ENCODE measurements at regions not wholly inside any gene's neighbourhood (a gene's known extent, or its start where the extent isn't known, plus 50 kb on each side); places are given as distances from the start of the nearest gene placed in this dataset.
"Not testable (repeated sequence)": the region's sequence is repeated elsewhere in the genome, so short reads cannot be mapped to it uniquely, and the experiment has no call there.

DNA sequence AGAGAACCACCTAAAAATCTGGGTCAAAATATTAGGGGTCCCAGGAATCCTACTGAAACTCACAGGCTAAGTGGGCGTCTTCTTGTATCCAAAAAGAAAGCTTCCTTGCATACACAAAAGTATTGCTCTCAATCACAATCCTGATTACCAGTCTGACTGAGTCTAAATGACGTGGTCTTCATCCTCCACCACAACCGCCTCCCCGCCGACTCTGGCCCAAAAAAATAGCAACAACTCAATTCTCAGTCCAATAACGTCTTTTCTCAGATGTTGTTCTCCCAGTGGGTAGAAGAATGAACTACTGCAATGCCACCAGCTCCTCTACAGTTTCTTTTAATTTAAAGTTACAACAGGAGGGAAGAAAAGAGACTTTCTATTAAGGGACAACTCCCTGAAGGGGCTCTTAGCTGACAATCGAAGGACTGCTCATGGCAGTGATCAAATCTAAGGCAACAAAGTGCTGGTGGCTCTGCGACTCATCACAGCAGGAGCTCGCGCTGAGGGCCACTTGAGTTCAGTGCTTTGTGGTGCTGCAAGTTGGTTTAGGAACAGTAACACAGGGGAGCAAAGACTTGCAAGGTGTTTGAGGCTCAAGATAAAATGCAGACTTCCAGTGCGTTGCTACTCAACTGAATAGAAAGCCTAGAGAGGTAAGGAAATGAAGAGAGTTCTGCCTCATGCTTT lies 394.1 kb downstream of the BCAT1 start:
- DNase-seq: no peak

DNA sequence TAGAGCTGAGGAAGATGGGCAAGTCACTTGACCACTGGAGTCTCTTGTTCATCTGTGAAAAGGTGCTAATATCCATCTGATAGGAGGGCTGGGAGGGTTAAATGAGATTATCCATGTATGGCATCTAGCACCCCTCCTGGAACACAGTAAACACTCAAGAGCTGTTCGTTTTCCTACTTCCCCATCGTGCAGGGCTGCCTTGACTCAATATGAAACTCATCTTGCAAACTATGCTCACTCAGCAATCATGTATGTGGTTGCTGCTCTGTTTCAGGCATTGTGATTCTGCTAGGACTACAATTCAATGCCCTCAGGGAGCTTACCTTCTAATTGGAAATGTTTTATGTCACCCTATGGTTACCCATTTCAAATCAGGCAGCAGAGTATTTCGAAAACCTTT lies 395.6 kb downstream of the BCAT1 start:
- no peak for DNase-seq

DNA sequence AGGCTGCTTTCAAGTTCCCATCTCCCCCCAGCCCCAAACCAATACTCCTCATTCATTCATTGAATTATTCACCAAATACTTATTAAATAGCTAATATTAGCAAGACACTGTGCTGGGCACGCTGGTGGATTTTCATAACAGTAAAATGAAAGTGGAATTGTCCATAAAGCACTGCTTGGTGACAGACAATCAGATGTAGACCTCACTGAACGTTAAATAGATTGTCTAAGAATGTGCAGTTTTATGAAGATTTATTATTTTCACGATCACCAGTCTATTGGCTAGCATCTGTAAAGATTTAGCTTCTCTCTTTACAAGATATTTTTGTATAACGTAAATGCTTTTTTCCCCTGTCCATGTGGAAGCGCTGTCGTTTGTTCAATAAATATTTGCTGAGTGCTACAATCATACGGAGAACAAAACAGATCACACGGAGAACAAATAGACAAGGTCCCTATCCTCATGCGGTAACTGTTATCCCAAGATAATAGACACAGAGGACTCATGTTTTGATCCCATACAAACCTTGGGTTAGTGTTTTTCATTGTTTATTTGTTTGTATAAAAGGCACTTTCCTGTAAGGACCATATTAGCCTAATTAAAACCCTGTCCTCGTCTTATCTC lies 397.6 kb downstream of the BCAT1 start:
- no peak for DNase-seq

DNA sequence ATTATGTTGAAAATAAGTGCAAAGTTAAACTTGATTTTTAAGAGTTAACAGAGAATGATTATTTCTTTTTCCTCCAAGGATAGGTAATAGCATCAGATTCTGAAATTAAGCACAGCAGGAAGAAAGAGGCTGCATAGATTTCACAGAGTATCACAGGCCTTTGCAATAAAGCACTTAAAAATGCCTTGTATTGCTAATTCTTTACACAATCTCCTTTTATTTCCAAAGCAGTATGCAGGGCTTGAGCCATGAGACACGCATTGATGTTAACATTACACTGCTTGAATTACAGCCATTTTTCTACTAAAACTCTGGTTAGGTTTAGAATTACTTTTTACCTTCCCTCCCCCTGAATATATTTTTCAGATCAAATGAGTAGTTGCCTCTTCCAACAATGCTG lies 398.3 kb downstream of the BCAT1 start:
- no peak for DNase-seq

DNA sequence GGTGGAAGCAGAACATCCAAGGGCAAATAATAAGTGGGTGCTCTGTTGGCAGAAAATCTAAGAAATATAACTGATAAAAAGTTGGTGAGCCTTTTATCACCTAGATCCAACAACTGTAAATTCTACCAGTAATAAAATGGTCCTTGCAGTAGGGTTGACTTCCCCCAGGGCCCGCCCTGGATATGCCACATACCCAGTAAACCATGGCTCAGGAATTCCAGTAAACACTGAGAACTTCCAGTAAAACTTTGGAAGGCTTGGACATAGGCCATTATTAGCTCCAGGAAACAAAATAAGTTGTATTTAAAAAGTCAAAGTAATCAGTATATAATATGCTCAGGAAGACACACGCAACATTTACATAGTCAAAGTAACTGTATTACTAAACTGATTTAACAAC lies 402.2 kb downstream of the BCAT1 start:
- no peak for DNase-seq

DNA sequence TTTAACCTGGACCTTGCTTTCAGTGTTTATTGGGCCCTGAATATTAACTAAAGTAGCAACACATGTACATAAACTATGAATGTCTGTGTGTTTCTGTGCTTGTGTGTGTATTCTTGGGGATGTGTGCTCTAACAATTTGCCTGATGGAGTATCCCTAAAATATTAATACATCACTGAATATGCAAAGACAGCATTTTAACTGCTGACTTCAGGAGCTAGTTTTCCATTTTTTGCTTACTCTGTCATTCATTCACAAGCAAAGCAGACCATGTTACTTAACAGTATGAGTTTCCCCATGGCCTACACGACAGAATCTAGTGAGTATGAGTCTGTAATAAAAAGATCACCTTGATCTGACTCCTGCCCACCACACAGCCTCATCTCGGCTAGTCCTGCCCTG lies 402.8 kb downstream of the BCAT1 start:
- DNase-seq: no peak

DNA sequence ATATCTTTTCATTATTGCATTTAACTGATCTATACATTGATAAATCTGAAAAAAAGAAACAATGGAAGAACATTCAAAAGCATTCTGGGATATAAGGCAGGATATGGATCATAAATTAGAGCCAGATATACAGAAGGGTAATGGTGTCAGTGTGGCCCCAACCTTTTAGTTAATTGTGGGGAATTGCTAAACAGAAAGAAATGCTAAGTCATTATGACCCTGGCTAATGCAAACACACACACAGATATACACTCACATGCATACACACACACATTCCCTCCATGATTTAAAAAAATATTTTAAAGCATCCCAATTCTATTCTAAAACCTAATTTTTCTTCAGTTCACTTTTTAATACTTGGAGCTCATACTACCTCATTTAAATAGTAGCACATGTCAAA lies 404.5 kb downstream of the BCAT1 start:
- DNase-seq: no peak

DNA sequence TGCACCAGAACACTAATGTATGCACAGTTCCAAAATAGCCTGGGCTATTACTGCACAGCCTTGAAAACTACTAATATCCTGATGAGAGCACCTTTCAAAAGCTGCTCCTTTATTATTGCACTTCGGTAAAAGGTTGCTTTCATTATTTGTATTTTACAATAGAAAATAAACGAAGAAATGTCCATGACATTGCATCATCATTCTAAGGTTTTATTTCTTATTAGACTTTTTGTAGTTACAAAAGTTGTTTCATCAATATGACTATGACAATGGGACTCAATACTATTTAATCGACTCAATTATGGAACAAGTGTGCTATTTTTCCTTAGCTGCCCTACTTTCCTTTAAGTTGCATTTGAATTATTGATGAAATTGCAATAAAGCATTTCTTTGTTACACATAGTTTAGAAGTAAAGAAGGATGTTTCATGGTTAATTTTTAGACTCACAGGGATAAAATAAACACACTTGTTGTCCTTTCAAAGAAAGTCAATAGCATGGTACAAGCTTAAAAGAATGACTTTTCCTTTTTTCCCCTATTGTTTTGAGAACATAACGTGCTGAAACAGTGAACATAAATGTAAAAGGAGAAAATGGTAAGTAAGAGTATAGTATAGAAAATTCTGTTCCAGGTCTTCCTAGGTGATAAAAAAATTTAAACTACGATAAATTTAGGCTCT lies 407.6 kb downstream of the BCAT1 start:
- DNase-seq: no peak

DNA sequence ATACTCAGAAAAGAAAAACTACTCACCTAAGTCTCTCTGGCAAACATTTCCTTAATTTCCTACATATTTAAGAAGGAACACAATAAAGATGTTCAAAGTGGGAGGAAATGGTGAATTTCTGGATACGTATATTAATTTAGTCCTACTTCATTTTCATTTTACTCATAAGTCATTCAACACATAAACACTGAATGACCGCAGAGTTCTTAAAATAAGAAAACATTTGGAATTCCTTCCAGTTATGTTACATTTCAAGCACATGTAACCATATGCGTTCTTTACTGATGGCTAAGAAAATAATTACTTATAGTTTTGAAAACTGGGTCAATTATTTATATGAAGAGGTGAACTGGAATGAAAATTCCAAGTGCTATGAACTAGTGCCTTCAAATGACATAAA lies 409.3 kb downstream of the BCAT1 start:
- no peak for DNase-seq

DNA sequence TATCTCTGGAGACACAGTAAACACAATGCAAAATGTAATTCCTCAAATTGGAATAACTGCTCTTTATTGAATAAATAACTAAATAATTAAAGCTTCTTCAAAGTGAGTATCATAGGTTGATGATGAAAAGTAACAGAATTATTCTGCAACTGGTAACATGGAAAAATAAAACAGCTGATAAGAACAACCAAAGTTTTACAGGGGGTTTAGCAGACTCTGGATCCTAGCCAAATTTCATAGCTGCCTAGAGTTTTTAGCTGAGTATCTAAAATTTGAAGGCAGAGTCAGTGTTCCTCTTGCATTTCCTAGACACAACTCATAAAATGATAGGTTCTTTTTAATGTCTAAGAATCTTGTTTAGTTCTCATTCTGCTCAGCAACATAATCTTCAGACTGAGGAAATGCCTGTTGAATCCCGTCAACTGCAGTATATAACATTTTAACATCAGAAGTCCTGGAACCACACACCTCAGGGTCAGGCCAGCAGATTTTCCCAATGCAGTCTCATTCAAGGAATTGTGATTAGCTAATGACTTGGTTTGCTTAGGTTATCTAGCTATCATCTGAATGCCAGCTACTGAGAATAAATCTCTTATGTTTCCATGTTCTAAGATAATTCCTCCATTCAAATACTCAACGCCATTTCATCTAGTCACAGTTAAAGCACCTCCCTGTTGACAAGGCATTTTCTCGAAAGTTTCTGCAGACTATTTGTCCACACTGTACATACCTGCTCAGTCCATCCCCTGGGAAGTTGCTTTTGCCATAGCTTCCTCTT lies 411.6 kb downstream of the BCAT1 start:
- no peak for DNase-seq

DNA sequence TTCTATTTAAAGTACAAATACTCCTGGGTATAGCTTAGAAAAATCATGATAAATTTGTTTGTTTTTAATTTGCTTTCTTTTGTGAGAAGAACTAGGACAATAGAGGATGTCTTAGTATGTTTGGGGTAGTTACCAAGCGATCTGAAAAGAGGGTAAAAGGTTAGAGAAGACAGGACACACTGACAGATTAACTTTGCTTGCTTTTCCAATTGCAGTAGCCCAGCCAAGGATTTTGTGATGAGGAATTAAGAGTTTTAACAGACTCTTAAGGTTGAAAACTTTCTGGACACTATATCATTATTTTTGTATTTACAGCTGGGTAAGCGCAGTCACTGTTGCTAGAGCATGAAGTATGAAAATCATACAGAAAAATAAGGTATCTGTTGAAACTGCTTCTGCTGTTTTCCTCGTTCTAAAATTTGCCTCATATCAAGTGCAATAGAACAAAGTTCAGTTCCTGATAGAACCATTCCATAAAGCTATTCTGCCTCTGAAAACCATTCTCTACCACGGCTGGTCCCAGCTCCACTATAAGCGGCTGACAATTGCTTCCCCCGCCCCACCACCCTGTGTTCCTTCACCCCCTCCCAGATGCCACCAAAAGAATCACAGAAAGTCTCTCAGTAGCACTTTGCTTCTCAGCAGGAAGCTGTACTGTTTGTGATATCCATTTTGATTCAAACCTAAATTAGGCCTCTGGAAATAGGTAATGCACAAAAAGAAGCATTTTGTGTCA lies 413.4 kb downstream of the BCAT1 start:
- no peak for DNase-seq

DNA sequence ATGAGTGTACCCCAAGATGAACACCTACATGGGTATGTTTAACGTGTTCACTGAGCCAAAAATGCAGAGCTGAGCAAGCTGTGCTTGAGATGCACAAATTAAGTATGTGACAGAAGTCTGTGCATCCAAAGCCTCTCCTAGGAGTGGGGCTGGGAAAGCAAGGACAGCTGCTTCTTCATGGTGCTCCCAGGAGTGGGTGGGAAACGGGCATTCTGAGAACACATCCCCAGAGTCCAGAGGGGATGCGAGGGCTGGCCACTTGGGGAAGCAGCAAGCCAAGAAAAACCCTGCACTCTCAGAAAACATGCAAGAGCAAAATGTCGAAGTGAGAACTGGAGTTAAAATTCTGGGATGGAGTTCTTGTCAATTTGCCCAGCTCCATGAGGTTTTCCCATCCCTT lies 414.3 kb downstream of the BCAT1 start:
- DNase-seq: no peak

DNA sequence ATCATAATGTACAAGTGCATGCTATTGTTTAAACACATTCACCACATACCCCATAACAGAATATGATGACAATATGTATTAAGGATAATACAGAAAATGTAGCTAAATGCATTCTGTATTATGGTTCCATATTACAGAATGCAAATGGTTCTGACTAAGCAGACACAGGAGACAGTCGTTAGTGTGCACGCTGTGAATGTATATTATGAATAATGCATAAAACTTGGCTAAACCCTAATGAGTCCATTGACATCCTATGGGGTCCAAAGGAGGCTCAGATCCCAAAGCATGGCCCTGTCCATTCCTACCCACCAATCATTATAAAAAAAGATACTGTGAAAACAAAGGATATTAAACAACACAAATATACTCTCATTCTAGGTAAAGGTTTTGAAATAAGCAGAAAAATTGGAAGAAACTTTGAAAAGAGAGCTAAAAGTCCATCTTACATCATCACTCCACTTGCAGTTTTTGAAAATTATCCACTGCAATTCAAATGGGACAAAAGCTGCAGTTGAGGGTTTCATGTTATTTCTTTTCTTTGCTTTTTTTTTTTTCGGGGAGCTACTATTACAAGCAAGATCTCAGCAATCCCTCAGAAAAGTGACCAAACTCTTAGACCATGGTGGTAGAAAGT lies 415.1 kb downstream of the BCAT1 start:
- no peak for DNase-seq

DNA sequence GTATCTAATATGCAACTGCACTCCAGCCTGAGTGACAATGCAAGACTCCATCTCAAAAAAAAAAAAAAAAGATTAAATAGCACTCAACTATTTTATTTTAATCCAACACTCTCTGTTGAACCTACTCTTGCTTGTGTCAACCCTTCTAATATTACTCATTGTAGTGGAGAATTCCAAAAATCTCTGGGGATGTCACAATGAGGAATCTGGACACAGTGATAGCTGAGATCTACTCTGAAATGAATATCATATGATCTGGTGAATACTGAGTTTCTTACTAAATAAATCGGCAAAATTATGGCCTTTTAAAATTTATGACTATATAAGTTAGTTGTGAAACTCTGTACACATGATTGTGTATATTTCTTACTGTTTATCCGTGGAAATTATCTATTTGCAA lies 418.2 kb downstream of the BCAT1 start:
- DNase-seq: no peak

DNA sequence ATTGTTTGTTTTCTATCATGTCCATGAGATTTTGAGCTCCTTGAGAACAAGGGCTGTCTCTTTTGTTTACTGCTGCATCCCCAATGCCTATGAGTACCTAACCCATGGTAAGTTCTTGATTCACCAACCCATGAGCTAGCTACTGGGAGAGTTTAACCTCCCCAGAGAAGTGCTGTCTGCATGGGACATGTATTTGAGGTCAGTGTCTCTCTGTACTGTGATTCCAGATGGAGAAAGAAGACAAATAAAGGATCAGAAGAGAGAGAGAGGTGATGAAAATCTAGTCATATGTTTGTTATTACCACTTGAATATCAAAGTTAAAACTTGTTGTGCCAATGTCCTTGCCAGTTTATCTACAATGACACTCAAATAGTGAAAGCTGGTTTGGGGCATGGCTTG lies 421.8 kb downstream of the BCAT1 start:
- no peak for DNase-seq

DNA sequence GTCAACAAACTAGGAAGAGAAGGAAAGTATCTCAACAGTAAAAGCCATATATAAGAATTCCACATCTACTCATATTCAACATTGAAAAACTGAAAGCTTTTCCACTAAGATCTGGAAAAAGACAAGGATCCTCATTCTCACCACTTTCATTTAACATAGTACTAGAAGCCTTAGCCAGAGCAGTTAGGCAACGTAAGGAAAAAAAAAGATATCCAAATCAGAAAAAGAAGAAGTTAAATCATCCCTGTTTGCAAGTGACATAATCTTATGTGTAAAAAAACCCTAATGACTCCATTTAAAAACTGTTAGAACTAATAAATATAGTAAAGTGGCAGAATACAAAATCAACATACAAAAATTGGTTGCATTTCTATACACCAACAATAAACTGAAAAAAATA lies 426.2 kb downstream of the BCAT1 start:
- no peak for DNase-seq

DNA sequence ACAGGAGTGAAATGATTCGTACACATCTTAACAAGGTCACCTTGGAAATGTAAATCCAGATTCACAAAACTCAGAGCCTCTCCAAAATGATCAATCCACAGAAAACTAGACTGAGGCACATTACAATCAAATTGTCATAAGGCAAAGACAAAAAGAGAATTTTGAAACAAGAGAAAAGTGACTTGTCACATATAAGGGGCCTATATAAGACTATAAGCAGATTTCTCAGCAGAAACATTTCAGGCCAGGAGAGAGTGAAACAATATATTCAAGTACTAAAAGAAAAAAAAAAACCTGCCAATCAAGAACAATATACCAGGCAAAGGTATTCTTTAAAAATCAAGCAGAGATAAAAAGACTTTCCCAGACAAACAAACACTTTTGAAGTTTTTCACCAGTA lies 429.1 kb downstream of the BCAT1 start:
- DNase-seq: no peak

DNA sequence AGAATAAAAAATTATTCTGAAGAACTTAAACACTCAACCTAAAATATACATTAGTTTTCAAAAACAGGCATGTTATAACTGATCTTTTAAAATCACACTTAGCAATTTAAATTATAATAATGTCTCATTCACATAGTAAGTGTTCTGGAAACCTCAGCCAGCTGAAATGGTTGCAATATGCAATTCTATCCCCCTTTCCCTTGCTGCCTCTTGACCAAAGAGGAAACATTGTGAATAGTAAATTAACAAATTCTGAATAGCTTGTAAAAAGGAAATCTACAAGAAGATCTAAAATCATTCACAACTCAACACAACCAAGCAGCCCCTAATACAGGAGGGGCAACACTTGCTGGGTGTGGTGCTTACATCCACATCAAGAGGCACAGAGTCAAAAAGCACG lies 431.9 kb downstream of the BCAT1 start:
- no peak for DNase-seq

DNA sequence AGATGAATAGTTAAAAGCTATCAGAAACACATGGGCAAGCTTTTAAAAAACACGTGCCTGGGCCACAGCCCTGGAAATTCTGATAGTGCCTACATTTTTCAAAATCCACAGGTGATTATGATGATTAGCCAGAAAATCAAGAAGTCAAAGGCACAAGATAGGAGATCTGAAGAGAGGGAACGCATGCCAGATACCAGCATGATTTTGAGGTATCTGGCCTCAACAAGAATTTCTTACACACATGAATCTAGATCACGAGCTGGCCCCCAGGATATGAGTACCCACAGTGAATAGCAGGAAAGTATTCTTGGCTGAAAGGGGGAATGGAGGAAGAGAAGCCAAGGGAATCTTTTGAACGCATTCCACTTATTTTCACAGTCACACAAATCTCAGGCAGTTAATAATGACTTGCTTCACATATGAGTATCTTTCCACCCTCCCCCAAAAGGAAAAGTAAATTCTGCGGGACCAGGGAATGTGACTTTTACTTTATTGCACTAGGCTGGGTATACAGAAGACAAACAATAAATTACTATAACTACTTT lies 438.2 kb downstream of the BCAT1 start:
- no peak for DNase-seq

DNA sequence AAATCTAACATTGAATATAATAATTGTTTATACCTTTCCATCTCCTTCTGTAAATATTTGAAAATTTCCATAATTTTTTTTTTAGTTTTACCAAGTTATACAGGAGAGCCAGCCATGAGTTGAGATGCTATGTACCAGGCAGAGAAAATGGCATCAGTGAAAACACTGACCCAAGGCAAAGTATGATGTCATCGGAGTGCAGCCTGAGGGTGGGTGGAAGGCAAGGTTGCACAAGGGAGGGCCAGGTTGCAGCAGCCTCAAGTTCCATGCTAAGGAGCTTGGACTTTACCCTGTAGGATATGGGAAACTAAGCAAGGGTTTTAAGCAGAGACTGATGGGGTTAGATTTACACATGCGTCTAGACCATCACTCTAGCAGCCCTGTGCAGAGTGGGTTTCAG lies 441.1 kb downstream of the BCAT1 start:
- DNase-seq: no peak

DNA sequence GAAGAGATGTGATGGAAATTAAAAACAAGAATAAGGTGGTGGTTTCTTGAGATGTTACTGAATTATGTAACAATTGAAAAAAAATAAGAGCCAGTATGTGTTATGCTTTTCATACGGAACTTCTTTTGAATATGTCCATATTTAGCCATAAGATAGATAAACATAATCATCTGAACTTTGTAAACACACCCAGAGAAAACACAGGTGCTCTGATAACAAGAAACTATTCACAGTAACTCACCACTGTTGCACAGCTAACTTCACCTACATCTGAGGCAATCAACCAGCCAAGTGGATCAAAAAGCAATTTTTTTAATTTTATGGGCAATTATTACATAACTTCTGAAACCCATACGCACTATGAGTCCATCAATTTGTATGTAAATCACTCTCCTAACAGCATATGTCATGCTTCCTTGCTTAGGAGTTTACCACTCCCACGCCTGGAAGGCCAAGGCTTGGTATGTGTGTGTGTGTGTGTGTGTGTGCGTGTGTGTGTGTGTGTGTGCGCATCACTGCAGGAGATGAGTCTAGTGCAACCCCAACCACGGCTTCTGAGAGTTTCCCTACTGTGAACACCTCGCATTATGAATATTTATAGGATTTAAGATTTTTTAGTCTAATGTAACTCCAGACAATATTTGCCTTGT lies 443.4 kb downstream of the BCAT1 start:
- no peak for DNase-seq

DNA sequence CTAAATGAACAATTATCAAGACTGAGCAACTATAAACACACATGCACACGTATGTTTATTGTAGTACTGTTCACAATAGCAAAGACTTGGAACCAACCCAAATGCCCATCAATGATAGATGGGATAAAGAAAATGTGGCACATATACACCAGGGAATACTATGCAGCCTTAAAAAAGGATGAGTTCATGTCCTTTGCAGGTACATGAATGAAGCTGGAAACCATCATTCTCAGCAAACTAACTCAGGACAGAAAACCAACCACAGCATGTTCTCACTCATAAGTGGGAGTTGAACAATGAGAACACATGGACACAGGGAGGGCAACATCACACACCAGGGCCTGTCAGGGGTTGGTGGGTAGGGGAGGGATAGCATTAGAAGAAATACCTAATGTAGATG lies 445.4 kb downstream of the BCAT1 start:
- not testable (repeated sequence) for DNase-seq

Data from fibroblast of skin of right quadriceps (primary cell).